ENCODE measurements at regions not wholly inside any gene's neighbourhood (a gene's known extent, or its start where the extent isn't known, plus 50 kb on each side); places are given as distances from the start of the nearest gene placed in this dataset.

- DNase-seq (ENCODE audit: low spot score in 2 of 2): no peak
- Histone ChIP-seq H3K4me1 (no peaks in the 10 kb centered on the region), H3K36me3 (no peaks in the 10 kb centered on the region), H3K27ac (no peak overlapping the region), H3K4me3 (no peak overlapping the region), H3K27me3 (no peaks in the 10 kb centered on the region), H3K9me3 (no peaks in the 10 kb centered on the region)
- no peak for TF ChIP-seq POLR2A (IDR thresholded peaks at IDR 0.05)
- TF ChIP-seq, protein P1, sequence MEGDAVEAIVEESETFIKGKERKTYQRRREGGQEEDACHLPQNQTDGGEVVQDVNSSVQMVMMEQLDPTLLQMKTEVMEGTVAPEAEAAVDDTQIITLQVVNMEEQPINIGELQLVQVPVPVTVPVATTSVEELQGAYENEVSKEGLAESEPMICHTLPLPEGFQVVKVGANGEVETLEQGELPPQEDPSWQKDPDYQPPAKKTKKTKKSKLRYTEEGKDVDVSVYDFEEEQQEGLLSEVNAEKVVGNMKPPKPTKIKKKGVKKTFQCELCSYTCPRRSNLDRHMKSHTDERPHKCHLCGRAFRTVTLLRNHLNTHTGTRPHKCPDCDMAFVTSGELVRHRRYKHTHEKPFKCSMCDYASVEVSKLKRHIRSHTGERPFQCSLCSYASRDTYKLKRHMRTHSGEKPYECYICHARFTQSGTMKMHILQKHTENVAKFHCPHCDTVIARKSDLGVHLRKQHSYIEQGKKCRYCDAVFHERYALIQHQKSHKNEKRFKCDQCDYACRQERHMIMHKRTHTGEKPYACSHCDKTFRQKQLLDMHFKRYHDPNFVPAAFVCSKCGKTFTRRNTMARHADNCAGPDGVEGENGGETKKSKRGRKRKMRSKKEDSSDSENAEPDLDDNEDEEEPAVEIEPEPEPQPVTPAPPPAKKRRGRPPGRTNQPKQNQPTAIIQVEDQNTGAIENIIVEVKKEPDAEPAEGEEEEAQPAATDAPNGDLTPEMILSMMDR (IDR thresholded peaks at IDR 0.05): no peak
- TF ChIP-seq EP300 (IDR thresholded peaks at IDR 0.05): no peak
- WGBS, 2 donors: 64 to 75% methylated on average over 8 of the region's 8 CpGs
These were observed 122.8 kb upstream of the GDF10 start for GRCh38 chr10:47176903-47177868.

GRCh38 chr10:47178537-47179290 lies 121.3 kb upstream of the GDF10 start:
- Histone ChIP-seq H3K27ac (no peak overlapping the region), H3K9me3 (no peaks in the 10 kb centered on the region), H3K36me3 (no peaks in the 10 kb centered on the region), H3K4me3 (no peak overlapping the region), H3K27me3 (no peaks in the 10 kb centered on the region), H3K4me1 (peaks cover 0 to 7% (median 0%) of the 10 kb centered on the region in 4 donors)
- TF ChIP-seq POLR2A (IDR thresholded peaks at IDR 0.05) (no peak), EP300 (IDR thresholded peaks at IDR 0.05) (no peak)
- TF ChIP-seq, protein P1 (IDR thresholded peaks at IDR 0.05): no peak
- no peak for DNase-seq (ENCODE audit: low spot score in 2 of 2)
- 91 to 93% methylated on average over 5 of the region's 5 CpGs for WGBS, 2 donors

DNA sequence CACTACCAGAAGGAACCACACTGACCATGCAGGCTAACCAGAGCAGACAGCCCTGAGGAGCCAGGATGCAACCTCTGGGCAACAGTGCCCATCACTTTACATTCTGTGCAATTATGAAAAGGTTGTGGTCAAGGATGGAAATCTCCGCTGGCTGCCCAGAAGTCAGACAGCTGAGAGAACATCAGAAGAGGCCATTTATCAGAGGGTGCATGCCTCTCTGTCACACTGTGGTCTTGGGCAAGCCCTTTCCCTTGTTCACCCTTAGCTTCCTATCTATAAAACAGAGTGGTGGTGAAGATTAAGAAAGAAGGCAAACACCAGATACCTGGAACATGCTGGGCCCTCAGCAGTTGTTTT lies 120.7 kb upstream of the GDF10 start:
- H3K36me3 ChIP-seq: no peaks in the 10 kb centered on the region
- H3K9me3 ChIP-seq: no peaks in the 10 kb centered on the region
- DNase-seq (ENCODE audit: low spot score in 2 of 2): no peak
- TF ChIP-seq POLR2A (IDR thresholded peaks at IDR 0.05) (no peak), EP300 (IDR thresholded peaks at IDR 0.05) (no peak)
- TF ChIP-seq, protein P1 (IDR thresholded peaks at IDR 0.05): no peak
- H3K27me3 ChIP-seq: no peaks in the 10 kb centered on the region
- H3K4me1 ChIP-seq: peaks cover 0 to 10% (median 0%) of the 10 kb centered on the region in 4 donors
- no peak overlapping the region for H3K27ac ChIP-seq
- WGBS, 2 donors: 88% methylated on average over 1 of the region's 1 CpG
- no peak overlapping the region for H3K4me3 ChIP-seq

DNA sequence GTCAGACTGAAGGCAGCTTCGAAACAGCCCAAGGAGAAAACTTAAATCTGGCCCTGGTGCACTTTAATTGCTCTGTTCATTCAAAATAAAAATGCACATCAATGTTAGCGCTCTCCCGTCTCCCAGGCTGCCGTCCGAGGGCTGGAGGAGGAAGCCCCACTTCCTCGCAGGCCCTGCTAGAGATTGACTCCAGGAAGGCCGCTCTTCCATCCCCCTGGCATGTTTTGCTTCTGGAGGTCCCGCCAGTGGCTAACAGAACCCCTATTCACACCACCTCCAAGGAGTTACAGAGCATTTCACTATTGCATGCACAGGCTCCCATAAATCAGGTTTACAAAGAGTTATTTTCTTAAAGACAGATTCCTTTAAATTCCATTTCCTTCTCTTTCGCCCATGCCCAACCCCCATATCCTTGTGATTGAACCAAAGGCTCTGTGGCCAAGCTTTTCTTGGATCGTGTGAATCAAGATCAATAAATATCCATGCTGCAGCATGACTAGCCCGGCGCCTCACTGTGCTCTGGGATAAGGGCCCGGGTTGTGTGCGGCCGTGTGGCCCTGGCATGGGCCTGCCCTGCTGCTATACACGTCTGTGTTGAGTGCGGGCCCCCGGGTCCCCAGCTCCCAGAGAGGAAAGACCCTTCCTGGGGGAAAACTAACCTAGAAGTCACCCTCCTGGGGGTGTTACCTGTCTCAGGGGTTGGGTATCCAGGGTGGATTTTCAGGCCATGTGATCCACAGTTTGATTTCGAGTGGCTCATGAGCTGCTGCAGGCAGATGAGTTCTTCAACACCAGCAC lies 118.7 kb upstream of the GDF10 start:
- no peak for DNase-seq (ENCODE audit: low spot score in 2 of 2)
- no peak overlapping the region for H3K4me3 ChIP-seq
- WGBS, 2 donors: 75% methylated on average over 19 of the region's 19 CpGs
- TF ChIP-seq, protein P1 (IDR thresholded peaks at IDR 0.05): no peak
- TF ChIP-seq EP300 (IDR thresholded peaks at IDR 0.05): no peak
- TF ChIP-seq POLR2A (IDR thresholded peaks at IDR 0.05): no peak
- H3K4me1 ChIP-seq: peaks cover 0 to 10% (median 0%) of the 10 kb centered on the region in 4 donors
- H3K27me3 ChIP-seq: no peaks in the 10 kb centered on the region
- no peaks in the 10 kb centered on the region for H3K9me3 ChIP-seq
- no peaks in the 10 kb centered on the region for H3K36me3 ChIP-seq
- H3K27ac ChIP-seq: no peak overlapping the region
